ENCODE measurements at regions not wholly inside any gene's neighbourhood (a gene's known extent, or its start where the extent isn't known, plus 50 kb on each side); places are given as distances from the start of the nearest gene placed in this dataset.
A peak's percentile ranks its signal among the peaks of the same experiment; 100 is the strongest.
"Not testable (repeated sequence)": the region's sequence is repeated elsewhere in the genome, so short reads cannot be mapped to it uniquely, and the experiment has no call there.

DNA sequence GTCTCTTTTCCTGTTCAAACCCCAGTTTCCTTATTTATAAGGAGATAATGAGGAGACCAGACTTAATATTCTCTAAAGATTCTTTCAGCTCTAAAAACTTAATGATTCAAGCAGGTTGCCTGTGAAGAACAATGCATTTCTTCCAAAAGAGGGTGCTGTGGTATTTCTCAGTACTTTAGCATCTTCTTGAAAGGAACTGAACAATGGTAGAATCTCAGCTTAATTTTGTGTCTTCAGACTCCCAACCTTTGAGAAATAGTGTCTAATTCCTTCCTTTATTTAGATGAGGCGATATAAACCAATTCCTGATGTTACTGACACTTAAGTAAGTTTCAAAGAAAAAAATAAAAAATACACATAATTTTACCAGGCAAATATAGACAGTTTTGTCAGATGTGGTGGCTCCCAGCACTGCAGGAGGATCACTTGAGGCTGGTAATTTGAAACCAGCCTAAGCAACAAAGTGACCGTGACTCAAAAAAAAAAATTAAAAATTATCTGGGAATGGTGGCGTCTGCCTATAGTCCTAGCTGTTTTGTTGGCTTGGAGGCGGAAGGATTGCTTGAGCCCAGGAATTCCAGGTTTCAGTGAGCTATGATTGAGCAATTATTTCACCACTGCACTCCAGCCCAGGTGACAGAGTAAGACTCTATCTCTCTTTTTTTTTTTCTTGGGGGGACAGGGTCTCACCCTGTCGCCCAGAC, 76.9 kb upstream of the PSMA6 start:
- Histone ChIP-seq H2AFZ (peak overlapping the region; percentile 41), H3K4me1 (peaks cover 3% of the 10 kb centered on the region), H3K27ac (no peak overlapping the region), H3K9ac (no peak overlapping the region), H3K9me3 (ENCODE audit: control insufficient read depth, low read length) (no peaks in the 10 kb centered on the region), H3K27me3 (ENCODE audit: control insufficient read depth, insufficient read depth, low read length) (no peaks in the 10 kb centered on the region), H3K4me2 (ENCODE audit: low read length) (no peak overlapping the region), H3K36me3 (ENCODE audit: control insufficient read depth, insufficient read depth, low read length) (no peaks in the 10 kb centered on the region), H3K79me2 (no peaks in the 10 kb centered on the region), H3K4me3 (ENCODE audit: low read depth, low read length) (no peak overlapping the region)
- TF ChIP-seq, protein P1, sequence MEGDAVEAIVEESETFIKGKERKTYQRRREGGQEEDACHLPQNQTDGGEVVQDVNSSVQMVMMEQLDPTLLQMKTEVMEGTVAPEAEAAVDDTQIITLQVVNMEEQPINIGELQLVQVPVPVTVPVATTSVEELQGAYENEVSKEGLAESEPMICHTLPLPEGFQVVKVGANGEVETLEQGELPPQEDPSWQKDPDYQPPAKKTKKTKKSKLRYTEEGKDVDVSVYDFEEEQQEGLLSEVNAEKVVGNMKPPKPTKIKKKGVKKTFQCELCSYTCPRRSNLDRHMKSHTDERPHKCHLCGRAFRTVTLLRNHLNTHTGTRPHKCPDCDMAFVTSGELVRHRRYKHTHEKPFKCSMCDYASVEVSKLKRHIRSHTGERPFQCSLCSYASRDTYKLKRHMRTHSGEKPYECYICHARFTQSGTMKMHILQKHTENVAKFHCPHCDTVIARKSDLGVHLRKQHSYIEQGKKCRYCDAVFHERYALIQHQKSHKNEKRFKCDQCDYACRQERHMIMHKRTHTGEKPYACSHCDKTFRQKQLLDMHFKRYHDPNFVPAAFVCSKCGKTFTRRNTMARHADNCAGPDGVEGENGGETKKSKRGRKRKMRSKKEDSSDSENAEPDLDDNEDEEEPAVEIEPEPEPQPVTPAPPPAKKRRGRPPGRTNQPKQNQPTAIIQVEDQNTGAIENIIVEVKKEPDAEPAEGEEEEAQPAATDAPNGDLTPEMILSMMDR (IDR thresholded peaks at IDR 0.05) = peak; percentile 54

DNA sequence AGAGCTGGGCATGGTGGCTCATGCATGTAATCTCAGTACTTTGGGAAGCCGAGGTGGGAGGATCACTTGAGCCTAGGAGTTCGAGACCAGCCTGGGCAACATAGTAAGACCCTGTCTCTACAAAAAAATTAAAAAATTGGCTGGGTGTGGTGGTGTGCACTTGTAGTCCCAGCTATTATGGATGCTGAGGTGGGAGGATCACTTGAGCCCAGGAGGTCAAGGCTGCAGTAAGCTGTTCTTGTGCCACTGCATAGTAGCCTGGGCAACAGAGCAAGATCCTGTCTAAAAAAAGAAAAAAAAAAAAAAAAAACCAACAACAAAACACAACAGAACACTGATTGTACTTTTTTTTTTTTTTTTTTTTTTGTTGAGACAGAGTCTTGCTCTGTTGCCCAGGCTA, 74.0 kb upstream of the PSMA6 start:
- not testable (repeated sequence) for H3K9ac ChIP-seq; H3K27me3 ChIP-seq (ENCODE audit: control insufficient read depth, insufficient read depth, low read length); H3K27ac ChIP-seq; H3K4me1 ChIP-seq; H3K4me3 ChIP-seq (ENCODE audit: low read depth, low read length); H3K4me2 ChIP-seq (ENCODE audit: low read length); H2AFZ ChIP-seq; H3K79me2 ChIP-seq; H3K9me3 ChIP-seq (ENCODE audit: control insufficient read depth, low read length); H3K36me3 ChIP-seq (ENCODE audit: control insufficient read depth, insufficient read depth, low read length)

DNA sequence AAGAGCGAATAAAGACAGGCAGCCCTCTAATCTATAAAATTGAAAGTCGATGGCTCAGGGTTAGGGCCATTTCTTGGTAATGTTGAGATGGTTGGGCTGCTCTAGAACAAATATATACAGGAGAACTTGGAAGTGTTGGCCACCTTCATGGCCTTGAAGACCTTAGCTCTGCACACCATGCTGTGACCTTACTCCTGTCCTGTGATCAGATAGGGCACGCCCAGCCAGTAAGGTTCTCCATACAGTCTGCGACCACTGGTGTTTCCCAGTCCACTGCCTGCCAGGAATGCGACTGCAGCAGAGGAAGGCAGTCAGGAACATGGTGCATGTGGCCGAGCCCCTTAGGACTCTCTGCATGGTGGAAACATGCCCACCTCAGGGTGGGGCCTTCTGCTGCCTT, 73.2 kb upstream of the PSMA6 start:
- no peaks in the 10 kb centered on the region for H3K27me3 ChIP-seq (ENCODE audit: control insufficient read depth, insufficient read depth, low read length)
- no peaks in the 10 kb centered on the region for H3K79me2 ChIP-seq
- TF ChIP-seq, protein P1 (IDR thresholded peaks at IDR 0.05) = no peak
- no peak overlapping the region for H2AFZ ChIP-seq
- H3K4me2 ChIP-seq (ENCODE audit: low read length) = no peak overlapping the region
- H3K4me1 ChIP-seq = no peaks in the 10 kb centered on the region
- H3K9me3 ChIP-seq (ENCODE audit: control insufficient read depth, low read length) = no peaks in the 10 kb centered on the region
- no peak overlapping the region for H3K27ac ChIP-seq
- no peak overlapping the region for H3K9ac ChIP-seq
- no peaks in the 10 kb centered on the region for H3K36me3 ChIP-seq (ENCODE audit: control insufficient read depth, insufficient read depth, low read length)
- H3K4me3 ChIP-seq (ENCODE audit: low read depth, low read length) = no peak overlapping the region

DNA sequence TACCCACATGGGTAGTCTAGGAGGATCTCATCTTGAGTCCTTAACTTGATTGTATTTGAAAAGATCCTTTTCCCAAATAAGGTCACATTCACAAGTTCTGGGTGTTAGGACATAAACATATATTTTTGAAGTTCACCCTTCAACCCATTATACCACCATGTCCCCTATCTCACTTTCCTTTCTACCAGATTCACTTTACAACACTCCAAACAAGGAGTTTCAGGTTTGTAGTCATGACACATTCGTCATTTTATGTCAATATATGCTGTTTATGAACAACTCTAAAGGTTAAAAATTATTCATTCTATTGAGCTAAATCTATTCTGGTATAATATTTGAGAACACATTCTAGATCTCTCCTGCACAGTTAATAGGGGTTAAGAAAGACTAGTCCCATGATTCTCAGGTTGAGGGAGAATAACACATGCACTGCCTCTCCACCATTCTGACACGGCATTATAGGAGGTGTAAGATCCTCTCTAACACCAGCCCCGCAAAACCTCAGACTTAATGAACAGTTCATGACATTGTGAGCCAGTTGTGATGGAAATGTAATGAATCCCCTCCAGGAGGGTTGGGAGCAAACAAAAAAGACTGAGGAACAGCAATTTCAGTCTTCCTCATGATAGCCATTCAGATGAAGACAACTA, 72.0 kb upstream of the PSMA6 start:
- H3K4me3 ChIP-seq (ENCODE audit: low read depth, low read length) = no peak overlapping the region
- H3K4me1 ChIP-seq = no peaks in the 10 kb centered on the region
- TF ChIP-seq, protein P1 (IDR thresholded peaks at IDR 0.05) = no peak
- H3K9me3 ChIP-seq (ENCODE audit: control insufficient read depth, low read length) = no peaks in the 10 kb centered on the region
- no peaks in the 10 kb centered on the region for H3K79me2 ChIP-seq
- no peak overlapping the region for H3K9ac ChIP-seq
- no peaks in the 10 kb centered on the region for H3K36me3 ChIP-seq (ENCODE audit: control insufficient read depth, insufficient read depth, low read length)
- H3K27me3 ChIP-seq (ENCODE audit: control insufficient read depth, insufficient read depth, low read length) = no peaks in the 10 kb centered on the region
- H2AFZ ChIP-seq = no peak overlapping the region
- no peak overlapping the region for H3K4me2 ChIP-seq (ENCODE audit: low read length)
- no peak overlapping the region for H3K27ac ChIP-seq

DNA sequence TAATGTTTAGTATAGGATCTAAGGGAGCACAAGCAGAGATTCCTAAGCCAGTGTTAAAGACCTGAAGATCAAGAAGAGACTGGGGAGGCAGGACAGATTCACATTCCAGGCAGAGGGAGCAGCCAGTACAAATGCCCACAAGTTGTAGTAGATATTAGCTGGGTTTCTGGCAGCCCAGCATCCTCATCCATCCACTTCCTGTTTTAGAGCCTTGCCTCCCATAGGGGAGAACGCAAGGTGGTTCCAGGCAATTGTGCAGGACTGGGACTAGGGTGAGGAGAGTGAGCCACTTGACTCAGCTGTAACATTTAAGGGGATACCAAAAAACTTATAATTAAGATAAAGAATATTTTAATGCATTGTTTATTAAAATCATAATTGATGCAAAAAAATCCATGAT, 71.3 kb upstream of the PSMA6 start:
- no peaks in the 10 kb centered on the region for H3K36me3 ChIP-seq (ENCODE audit: control insufficient read depth, insufficient read depth, low read length)
- no peaks in the 10 kb centered on the region for H3K27me3 ChIP-seq (ENCODE audit: control insufficient read depth, insufficient read depth, low read length)
- no peak overlapping the region for H3K9ac ChIP-seq
- H3K79me2 ChIP-seq = no peaks in the 10 kb centered on the region
- H3K4me1 ChIP-seq = no peaks in the 10 kb centered on the region
- TF ChIP-seq, protein P1 (IDR thresholded peaks at IDR 0.05) = no peak
- no peak overlapping the region for H2AFZ ChIP-seq
- no peak overlapping the region for H3K4me3 ChIP-seq (ENCODE audit: low read depth, low read length)
- no peak overlapping the region for H3K4me2 ChIP-seq (ENCODE audit: low read length)
- no peak overlapping the region for H3K27ac ChIP-seq
- H3K9me3 ChIP-seq (ENCODE audit: control insufficient read depth, low read length) = no peaks in the 10 kb centered on the region
